Type B pancreatic cell (in vitro differentiated cells): ENCODE measurements at regions not wholly inside any gene's neighbourhood (a gene's known extent, or its start where the extent isn't known, plus 50 kb on each side); places are given as distances from the start of the nearest gene placed in this dataset.

Source experiments
- DNase-seq: peaks from one replicate; pipeline ENCODE4 v3.0.0; 2021; ENCODE audit warnings: mixed read lengths; ENCODE audit not compliant: unreplicated experiment; ENCODE audit errors: extremely low spot score
- H3K27ac Mint-ChIP-seq: 2 replicates; pipeline ENCODE4 v1.8.0; 2021; ENCODE audit warnings: mild to moderate bottlenecking, mixed read lengths
- H3K27me3 Mint-ChIP-seq: 2 replicates; pipeline ENCODE4 v1.8.0; 2021; ENCODE audit warnings: mixed read lengths
- H3K36me3 Mint-ChIP-seq: 2 replicates; pipeline ENCODE4 v1.8.0; 2021; ENCODE audit warnings: mixed read lengths
- H3K4me1 Mint-ChIP-seq: one replicate; pipeline ENCODE4 v1.8.0; 2021; ENCODE audit warnings: mixed read lengths; ENCODE audit not compliant: unreplicated experiment
- H3K4me3 Mint-ChIP-seq: 2 replicates; pipeline ENCODE4 v1.8.0; 2021; ENCODE audit warnings: mild to moderate bottlenecking, mixed read lengths
- H3K9me3 Mint-ChIP-seq: 2 replicates; pipeline ENCODE4 v1.8.0; 2021; ENCODE audit warnings: mixed read lengths
- TF ChIP-seq, protein P1 (sequence below): fragments of 200-600 bp; sonication (generic); conservative IDR thresholded peaks from 2 replicates; pipeline ENCODE4 v1.5.0; 2021; ENCODE audit warnings: antibody characterized with exemption, mild to moderate bottlenecking

DNA sequence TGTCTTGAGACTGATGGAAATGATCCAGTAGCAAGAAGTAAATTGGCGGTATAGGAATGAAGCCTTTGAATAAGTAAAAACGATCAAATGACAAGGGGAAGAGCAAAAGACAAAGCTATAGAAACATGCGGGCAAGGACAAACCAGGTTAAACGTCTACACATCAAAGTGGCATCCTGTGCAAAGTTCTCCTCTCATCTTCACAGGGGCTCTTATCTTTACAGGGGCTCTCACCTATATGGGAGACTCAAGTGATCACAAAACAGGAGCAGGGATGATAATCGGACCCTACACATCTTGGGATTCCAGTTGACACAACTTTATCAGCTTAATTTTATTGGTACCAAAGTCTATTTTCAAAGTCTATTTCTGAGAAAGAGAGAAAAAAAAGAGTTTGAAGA, 1778.9 kb upstream of the CELF4 start:
- no peak for DNase-seq
- no peaks in the 10 kb centered on the region for H3K36me3 Mint-ChIP-seq
- TF ChIP-seq, protein P1, sequence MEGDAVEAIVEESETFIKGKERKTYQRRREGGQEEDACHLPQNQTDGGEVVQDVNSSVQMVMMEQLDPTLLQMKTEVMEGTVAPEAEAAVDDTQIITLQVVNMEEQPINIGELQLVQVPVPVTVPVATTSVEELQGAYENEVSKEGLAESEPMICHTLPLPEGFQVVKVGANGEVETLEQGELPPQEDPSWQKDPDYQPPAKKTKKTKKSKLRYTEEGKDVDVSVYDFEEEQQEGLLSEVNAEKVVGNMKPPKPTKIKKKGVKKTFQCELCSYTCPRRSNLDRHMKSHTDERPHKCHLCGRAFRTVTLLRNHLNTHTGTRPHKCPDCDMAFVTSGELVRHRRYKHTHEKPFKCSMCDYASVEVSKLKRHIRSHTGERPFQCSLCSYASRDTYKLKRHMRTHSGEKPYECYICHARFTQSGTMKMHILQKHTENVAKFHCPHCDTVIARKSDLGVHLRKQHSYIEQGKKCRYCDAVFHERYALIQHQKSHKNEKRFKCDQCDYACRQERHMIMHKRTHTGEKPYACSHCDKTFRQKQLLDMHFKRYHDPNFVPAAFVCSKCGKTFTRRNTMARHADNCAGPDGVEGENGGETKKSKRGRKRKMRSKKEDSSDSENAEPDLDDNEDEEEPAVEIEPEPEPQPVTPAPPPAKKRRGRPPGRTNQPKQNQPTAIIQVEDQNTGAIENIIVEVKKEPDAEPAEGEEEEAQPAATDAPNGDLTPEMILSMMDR, result no peak
- peaks cover 4% of the 10 kb centered on the region for H3K9me3 Mint-ChIP-seq
- no peaks in the 10 kb centered on the region for H3K27me3 Mint-ChIP-seq
- no peak overlapping the region for H3K27ac Mint-ChIP-seq
- peaks cover 13% of the 10 kb centered on the region for H3K4me1 Mint-ChIP-seq
- no peak overlapping the region for H3K4me3 Mint-ChIP-seq

DNA sequence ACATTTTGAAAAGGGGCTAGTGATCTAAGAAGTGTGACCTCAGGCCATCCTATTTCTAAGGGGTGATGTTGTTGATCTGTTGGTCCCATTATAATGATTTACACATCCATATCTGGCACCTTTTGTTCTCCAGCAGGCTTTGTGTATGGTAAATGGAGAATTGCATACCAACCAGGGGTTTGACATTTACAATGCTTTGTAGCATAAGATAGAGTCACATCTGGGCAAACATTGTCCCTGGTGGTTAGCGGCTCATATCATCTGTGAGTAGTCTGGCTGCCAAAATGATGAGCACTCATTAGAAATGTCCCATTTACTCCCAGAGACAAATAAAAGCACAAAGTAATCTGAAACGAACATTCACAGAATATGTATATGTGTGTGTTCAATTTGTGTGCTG, 1775.5 kb upstream of the CELF4 start:
- Mint-ChIP-seq H3K4me3 (no peak overlapping the region), H3K27ac (no peak overlapping the region), H3K4me1 (peaks cover 13% of the 10 kb centered on the region), H3K9me3 (peaks cover 4% of the 10 kb centered on the region), H3K27me3 (no peaks in the 10 kb centered on the region), H3K36me3 (no peaks in the 10 kb centered on the region)
- TF ChIP-seq, protein P1, result no peak
- no peak for DNase-seq

DNA sequence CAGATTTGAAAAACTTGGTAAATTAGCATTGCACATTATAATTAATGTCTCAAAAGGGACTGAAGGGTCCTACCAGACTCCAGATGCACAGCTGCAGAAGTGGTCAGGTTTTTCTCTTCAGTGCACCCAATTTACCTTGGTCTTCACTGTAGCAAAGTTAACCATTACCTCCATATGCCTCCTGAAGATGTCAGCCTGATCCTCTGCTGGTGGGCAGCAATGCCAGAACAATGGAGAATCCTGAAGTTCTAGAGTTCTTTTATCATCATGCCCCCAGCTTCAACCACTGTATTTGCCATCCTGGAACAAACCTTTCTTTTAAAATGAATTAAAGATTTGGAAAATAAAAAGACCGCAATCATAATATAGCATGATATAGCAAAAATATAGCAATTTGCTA, 1774.8 kb upstream of the CELF4 start:
- no peak for DNase-seq
- Mint-ChIP-seq H3K36me3 (no peaks in the 10 kb centered on the region), H3K4me1 (peaks cover 13% of the 10 kb centered on the region), H3K9me3 (peaks cover 4% of the 10 kb centered on the region), H3K27me3 (no peaks in the 10 kb centered on the region), H3K27ac (no peak overlapping the region), H3K4me3 (no peak overlapping the region)
- TF ChIP-seq, protein P1, result no peak

DNA sequence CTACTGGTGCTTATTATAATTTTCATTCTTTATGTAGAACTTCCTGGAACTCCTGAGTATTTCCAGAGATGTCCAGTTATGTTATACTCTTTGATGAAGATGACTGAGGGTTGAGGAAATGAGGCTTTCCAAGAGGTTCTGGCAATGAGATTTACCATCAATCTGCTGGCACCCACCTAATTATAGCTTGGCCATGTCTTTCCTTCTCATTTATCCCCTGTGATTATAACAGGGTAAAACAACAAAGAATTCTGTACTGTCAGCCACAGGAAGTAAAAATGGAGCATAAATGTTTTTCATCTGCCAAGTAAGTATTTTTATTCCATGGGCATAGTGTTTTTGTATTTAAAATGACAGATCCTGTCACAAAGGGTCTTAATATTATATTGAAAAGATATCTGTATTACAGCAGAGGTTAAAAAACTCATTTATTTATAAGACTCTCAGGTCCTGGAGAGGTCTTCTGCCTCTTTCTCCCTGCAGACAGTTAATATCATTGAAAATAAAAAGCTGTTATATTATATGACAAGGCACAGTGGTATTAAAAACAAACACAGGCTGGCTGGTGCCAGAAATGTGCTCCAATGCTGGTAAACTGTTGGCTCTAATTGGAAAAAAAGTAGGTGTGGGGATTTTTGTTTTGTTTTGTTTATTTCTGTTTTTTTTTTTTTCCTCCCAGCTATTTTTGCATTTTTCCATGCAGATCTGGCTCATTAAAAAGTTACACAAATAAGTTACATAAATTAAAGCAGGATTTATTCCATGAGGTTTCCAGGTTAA, 1764.1 kb upstream of the CELF4 start:
- no peak for DNase-seq
- no peak overlapping the region for H3K4me3 Mint-ChIP-seq
- H3K9me3 Mint-ChIP-seq, result no peaks in the 10 kb centered on the region
- no peak overlapping the region for H3K27ac Mint-ChIP-seq
- TF ChIP-seq, protein P1, result no peak
- peaks cover 3% of the 10 kb centered on the region for H3K4me1 Mint-ChIP-seq
- no peaks in the 10 kb centered on the region for H3K36me3 Mint-ChIP-seq
- H3K27me3 Mint-ChIP-seq, result no peaks in the 10 kb centered on the region

DNA sequence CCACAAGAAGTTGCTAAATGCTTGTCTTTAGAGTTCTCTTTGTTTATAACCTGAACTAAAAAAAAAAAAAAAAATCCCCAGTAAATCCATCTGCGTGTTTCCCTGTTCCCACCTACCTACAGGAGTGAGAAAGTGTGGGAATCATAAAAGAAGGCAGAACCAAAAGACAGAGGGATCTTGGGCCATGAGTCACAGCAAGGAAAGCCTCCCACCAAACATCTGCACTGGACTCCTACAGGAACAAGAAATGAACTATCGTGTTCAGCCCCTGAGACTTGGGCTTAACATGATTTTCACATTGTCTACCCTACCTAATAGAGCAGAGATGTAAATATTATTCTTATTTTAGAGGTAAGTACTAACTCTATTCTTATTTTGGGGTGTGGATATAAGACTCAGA, 1761.2 kb upstream of the CELF4 start:
- DNase-seq, result no peak
- H3K9me3 Mint-ChIP-seq, result no peaks in the 10 kb centered on the region
- H3K4me3 Mint-ChIP-seq, result no peak overlapping the region
- no peak overlapping the region for H3K27ac Mint-ChIP-seq
- H3K27me3 Mint-ChIP-seq, result no peaks in the 10 kb centered on the region
- no peaks in the 10 kb centered on the region for H3K36me3 Mint-ChIP-seq
- H3K4me1 Mint-ChIP-seq, result peaks cover 3% of the 10 kb centered on the region
- TF ChIP-seq, protein P1, result no peak

DNA sequence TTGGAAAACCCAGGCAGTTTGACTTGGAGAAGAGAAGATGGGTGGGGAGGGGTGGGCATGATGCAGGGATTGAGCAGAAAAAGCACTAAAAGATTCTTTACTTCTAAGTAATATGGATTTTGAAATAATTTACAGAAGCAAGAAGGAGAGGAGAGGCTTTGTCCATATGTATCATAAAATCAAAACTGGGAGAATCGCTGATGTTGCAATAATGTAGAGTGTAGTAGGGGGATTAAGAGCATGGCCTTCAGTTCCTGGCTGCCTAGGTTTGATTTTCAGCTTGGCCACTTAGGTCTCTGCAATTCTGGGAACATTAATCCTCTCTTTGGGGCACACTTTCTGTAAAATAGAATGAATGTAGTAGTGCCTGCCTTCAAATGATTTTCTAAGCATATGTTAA, 1760.4 kb upstream of the CELF4 start:
- TF ChIP-seq, protein P1, result no peak
- no peak overlapping the region for H3K4me3 Mint-ChIP-seq
- no peaks in the 10 kb centered on the region for H3K36me3 Mint-ChIP-seq
- no peak for DNase-seq
- H3K4me1 Mint-ChIP-seq, result peaks cover 3% of the 10 kb centered on the region
- H3K27ac Mint-ChIP-seq, result no peak overlapping the region
- no peaks in the 10 kb centered on the region for H3K9me3 Mint-ChIP-seq
- no peaks in the 10 kb centered on the region for H3K27me3 Mint-ChIP-seq
